Kidney (tissue), 13 donors: ENCODE measurements at regions not wholly inside any gene's neighbourhood (a gene's known extent, or its start where the extent isn't known, plus 50 kb on each side); places are given as distances from the start of the nearest gene placed in this dataset.

Experiments used
- DNase-seq, 5 donors: peaks; one replicate each; pipeline ENCODE4 v3.0.0-alpha.2; 2013 to 2020
- FAIRE-seq: peaks from 2 replicates; lab custom pipeline; 2012; peaks lifted over from hg19 to GRCh38; lab: Jason Lieb, UNC
- H3K27ac ChIP-seq, 2 donors: one replicate each; pipeline ENCODE4 v1.7.0; 2013; ENCODE audit warnings: low read depth in 2 of 2, low read length in 2 of 2, inconsistent platforms in 1 of 2
- H3K27me3 ChIP-seq: one replicate; pipeline ENCODE4 v1.7.1; 2013; ENCODE audit warnings: low read length, inconsistent platforms; ENCODE audit not compliant: control insufficient read depth, insufficient read depth
- H3K36me3 ChIP-seq, 3 donors: one replicate each; pipeline versions ENCODE4 v1.7.0 to v1.7.1; 2013; ENCODE audit warnings: low read length in 3 of 3, control low read depth in 1 of 3, inconsistent platforms in 1 of 3; ENCODE audit not compliant: insufficient read depth in 3 of 3, control insufficient read depth in 2 of 3
- H3K4me1 ChIP-seq, 3 donors: one replicate each; pipeline versions ENCODE4 v1.7.0 to v1.7.1; 2013; ENCODE audit warnings: low read length in 3 of 3, inconsistent platforms in 1 of 3, low read depth in 1 of 3; ENCODE audit not compliant: control insufficient read depth in 2 of 3, insufficient read depth in 2 of 3
- H3K4me3 ChIP-seq, 3 donors: one replicate each; pipeline versions ENCODE4 v1.7.0 to v1.8.1; 2013; ENCODE audit warnings: low read length in 3 of 3, control low read depth in 1 of 3, inconsistent platforms in 1 of 3
- H3K9ac ChIP-seq, 3 donors: one replicate each; pipeline versions ENCODE4 v1.7.0 to v1.7.1; 2013; ENCODE audit warnings: low read length in 3 of 3, control low read depth in 1 of 3, inconsistent platforms in 1 of 3
- H3K9me3 ChIP-seq, 3 donors: one replicate each; pipeline versions ENCODE4 v1.7.0 to v1.7.1; 2013; ENCODE audit warnings: low read length in 3 of 3, control low read depth in 1 of 3, inconsistent platforms in 1 of 3; ENCODE audit not compliant: control insufficient read depth in 2 of 3, insufficient read depth in 1 of 3
- CTCF ChIP-seq: IDR thresholded peaks from 3 replicates; pipeline ENCODE4 v1.5.1; 2012; ENCODE audit warnings: mild to moderate bottlenecking, moderate library complexity, borderline replicate concordance; ENCODE audit not compliant: insufficient read depth; ENCODE audit errors: extremely low read depth
- intact Hi-C: fragments of 100-400 bp; cut with DNase I; formaldehyde crosslinking; loops from one replicate; pipeline ENCODE4 v1.11.1; 2022
- donor health status: control.
- donor health status: control.
- donor health status: control.
- donor health status: control.
- donor health status: control.
- donor health status: DM: yes; HTN: yes; CAD: no.
- donor health status: Normal renal cell carcinoma (clear cell type).

- H3K9ac ChIP-seq = no peak overlapping the region
- no peaks in the 10 kb centered on the region for H3K36me3 ChIP-seq
- H3K4me1 ChIP-seq = no peaks in the 10 kb centered on the region
- intact Hi-C loops = no loop called here
- DNase-seq (no peak), FAIRE-seq (no peak)
- H3K4me3 ChIP-seq = no peak overlapping the region
- H3K27me3 ChIP-seq = no peaks in the 10 kb centered on the region
- H3K9me3 ChIP-seq = no peaks in the 10 kb centered on the region
- no peak for TF ChIP-seq CTCF
- H3K27ac ChIP-seq = no peak overlapping the region
These were observed 488.8 kb downstream of the ETNK1 start for GRCh38 chr12:23113781-23114180.

GRCh38 chr12:23115984-23116383 is 491.0 kb downstream of the ETNK1 start:
- H3K36me3 ChIP-seq = no peaks in the 10 kb centered on the region
- no peaks in the 10 kb centered on the region for H3K9me3 ChIP-seq
- no peak for TF ChIP-seq CTCF
- no peak overlapping the region for H3K27ac ChIP-seq
- DNase-seq = no peak
- no peak overlapping the region for H3K4me3 ChIP-seq
- no peaks in the 10 kb centered on the region for H3K27me3 ChIP-seq
- no peak overlapping the region for H3K9ac ChIP-seq
- H3K4me1 ChIP-seq = no peaks in the 10 kb centered on the region
- intact Hi-C loops = no loop called here
- no peak for FAIRE-seq

GRCh38 chr12:23126794-23127193 is 501.8 kb downstream of the ETNK1 start:
- no peak overlapping the region for H3K4me3 ChIP-seq
- no peak for TF ChIP-seq CTCF
- FAIRE-seq = no peak

GRCh38 chr12:23127701-23128100 is 502.7 kb downstream of the ETNK1 start:
- no peak for FAIRE-seq
- H3K9ac ChIP-seq = no peak overlapping the region
- H3K9me3 ChIP-seq = no peaks in the 10 kb centered on the region
- H3K4me1 ChIP-seq = no peaks in the 10 kb centered on the region
- TF ChIP-seq CTCF = no peak
- DNase-seq = no peak
- no peak overlapping the region for H3K4me3 ChIP-seq
- no peaks in the 10 kb centered on the region for H3K36me3 ChIP-seq
- intact Hi-C loops = no loop called here
- H3K27ac ChIP-seq = no peak overlapping the region
- no peaks in the 10 kb centered on the region for H3K27me3 ChIP-seq

More at GRCh38 chr12:23126794-23127193, 501.8 kb downstream of the ETNK1 start:
- Histone ChIP-seq H3K27me3 (no peaks in the 10 kb centered on the region), H3K4me1 (no peaks in the 10 kb centered on the region), H3K27ac (no peak overlapping the region), H3K9me3 (no peaks in the 10 kb centered on the region), H3K36me3 (no peaks in the 10 kb centered on the region), H3K9ac (no peak overlapping the region)
- intact Hi-C loops = no loop called here
- DNase-seq = no peak
